Endothelial cell of umbilical vein (primary cell): ENCODE measurements at regions not wholly inside any gene's neighbourhood (a gene's known extent, or its start where the extent isn't known, plus 50 kb on each side); places are given as distances from the start of the nearest gene placed in this dataset.

Experiments used
- BruUV-seq: library from RNA; stranded (reverse); fragments of 400-500 nt; replicated peaks from 2 replicates; lab custom pipeline; 2021; lab: Mats Ljungman, UMichigan
- CTCF ChIA-PET: fragments of 300-600, 350-600 bp; sonication (Branson Sonifier 250); formaldehyde crosslinking; loops from one replicate; lab custom pipeline; 2021; ENCODE audit warnings: antibody characterized with exemption, inconsistent platforms; lab: Charles Lee
- POLR2A ChIA-PET: fragments of 300-600, 350-600 bp; sonication (Branson Sonifier 250); formaldehyde crosslinking; loops from one replicate; lab custom pipeline; 2021; ENCODE audit warnings: antibody characterized with exemption, inconsistent platforms; lab: Charles Lee
- DNase-seq: peaks from one replicate; pipeline ENCODE4 v3.0.0-alpha.2; 2011; ENCODE audit warnings: low read depth, low spot score
- FAIRE-seq: peaks from 2 replicates; lab custom pipeline; 2011; peaks lifted over from hg19 to GRCh38; lab: Jason Lieb, UNC
- H2AFZ ChIP-seq: 2 replicates; pipeline ENCODE4 v1.6.0; 2012; ENCODE audit warnings: low read depth, low read length, control low read depth, inconsistent platforms
- H3K27ac ChIP-seq: 2 replicates; pipeline ENCODE4 v1.5.1; 2011; ENCODE audit warnings: low read depth, mild to moderate bottlenecking, control low read depth, low read length, moderate library complexity; ENCODE audit not compliant: insufficient read depth
- H3K27me3 ChIP-seq, 2 experiments: 2 replicates each; pipeline versions ENCODE4 v1.6.0 to v1.6.1; 2011; ENCODE audit warnings: low read length in 2 of 2, mixed read lengths in 1 of 2; ENCODE audit not compliant: control insufficient read depth in 2 of 2, insufficient read depth in 2 of 2
- H3K36me3 ChIP-seq, 2 experiments: 2 replicates in 1 of 2; 3 replicates in 1 of 2; pipeline ENCODE4 v1.5.1; 2011; ENCODE audit warnings: low read length in 2 of 2, mild to moderate bottlenecking in 1 of 2, moderate library complexity in 1 of 2; ENCODE audit not compliant: control insufficient read depth in 2 of 2, insufficient read depth in 2 of 2; ENCODE audit errors: extremely low read depth in 1 of 2
- H3K4me1 ChIP-seq: 3 replicates; pipeline ENCODE4 v1.5.1; 2011; ENCODE audit warnings: mild to moderate bottlenecking, low read length; ENCODE audit not compliant: control insufficient read depth, insufficient read depth; ENCODE audit errors: extremely low read depth
- H3K4me2 ChIP-seq: 2 replicates; pipeline ENCODE4 v1.6.1; 2011; ENCODE audit warnings: low read length, control low read depth, mixed read lengths; ENCODE audit not compliant: insufficient read depth
- H3K4me3 ChIP-seq, 3 experiments: fragments of 200-600 bp in 1 of 3; sonication (generic), shearing (Covaris generic) in 1 of 3; replicated peaks in 1 of 3; 2 replicates each; pipeline ENCODE4 v1.5.1; 2011 to 2016; ENCODE audit warnings: control low read depth in 3 of 3, low read length in 3 of 3, mild to moderate bottlenecking in 2 of 3, inconsistent platforms in 1 of 3, low read depth in 1 of 3, moderate library complexity in 1 of 3; ENCODE audit not compliant: insufficient read depth in 1 of 3
- H3K79me2 ChIP-seq: 2 replicates; pipeline ENCODE4 v1.6.0; 2012; ENCODE audit warnings: low read length, inconsistent platforms; ENCODE audit not compliant: control insufficient read depth, insufficient read depth
- H3K9ac ChIP-seq: replicated peaks from 2 replicates; pipeline ENCODE3; 2011; ENCODE audit warnings: low read length, control low read depth; ENCODE audit not compliant: insufficient read depth; ENCODE audit errors: extremely low read depth
- H3K9me1 ChIP-seq: replicated peaks from 3 replicates; pipeline ENCODE4 v1.6.0; 2011; ENCODE audit warnings: mild to moderate bottlenecking, low read length; ENCODE audit not compliant: control insufficient read depth, insufficient read depth; ENCODE audit errors: extremely low read depth
- H3K9me3 ChIP-seq: replicated peaks from 2 replicates; pipeline ENCODE4 v1.5.1; 2012; ENCODE audit warnings: low read length, inconsistent platforms; ENCODE audit not compliant: control insufficient read depth, insufficient read depth
- H4K20me1 ChIP-seq: replicated peaks from 2 replicates; pipeline ENCODE3; 2011; ENCODE audit warnings: mild to moderate bottlenecking, low read length; ENCODE audit not compliant: control insufficient read depth, insufficient read depth; ENCODE audit errors: extremely low read depth
- EZH2 ChIP-seq: IDR thresholded peaks from 2 replicates; pipeline ENCODE4 v1.6.1; 2012; ENCODE audit warnings: borderline replicate concordance, low read depth, mild to moderate bottlenecking, moderate library complexity, low read length, inconsistent platforms; ENCODE audit not compliant: severe bottlenecking
- FOS ChIP-seq: IDR thresholded peaks from 2 replicates; pipeline ENCODE4 v1.6.1; 2011; ENCODE audit warnings: mild to moderate bottlenecking, low read length, moderate library complexity, borderline replicate concordance; ENCODE audit not compliant: insufficient read depth
- GATA2 ChIP-seq: IDR thresholded peaks from 2 replicates; pipeline ENCODE4 v1.7.0; 2011; ENCODE audit warnings: low read depth, mild to moderate bottlenecking, moderate library complexity, mixed read lengths, low read length; ENCODE audit not compliant: insufficient read length, insufficient read depth
- JUN ChIP-seq: IDR thresholded peaks from 2 replicates; pipeline ENCODE4 v1.6.1; 2011; ENCODE audit warnings: borderline replicate concordance, low read depth; ENCODE audit not compliant: insufficient read length, insufficient read depth
- MAX ChIP-seq: IDR thresholded peaks from 2 replicates; pipeline ENCODE4 v1.6.1; 2011; ENCODE audit not compliant: insufficient read depth, insufficient read length
- MYC ChIP-seq: IDR thresholded peaks from one replicate; pipeline ENCODE4 v1.6.1; 2011; ENCODE audit warnings: mild to moderate bottlenecking, low read depth, low read length
- POLR2A ChIP-seq: IDR thresholded peaks from 2 replicates; pipeline ENCODE4 v1.6.1; 2012; ENCODE audit warnings: low read depth, mild to moderate bottlenecking, control low read depth, low read length
- POLR2AphosphoS5 ChIP-seq: IDR thresholded peaks from 2 replicates; pipeline ENCODE4 v1.6.1; 2012; ENCODE audit warnings: low read depth, mild to moderate bottlenecking, control low read depth, low read length, moderate library complexity; ENCODE audit not compliant: insufficient read depth
- dilution Hi-C: fragments of 300-500 bp; cut with MboI; formaldehyde crosslinking; loops from one replicate; pipeline ENCODE4 v1.15.0; 2019; ENCODE audit warnings: low sequenced_read_pairs; ENCODE audit not compliant: extremely low pct_ligation_motif_present
- intact Hi-C: fragments of 100-400 bp; cut with micrococcal nuclease; formaldehyde crosslinking; loops from one replicate; pipeline ENCODE4 v1.10.0; 2022
- TF ChIP-seq, protein P1 (sequence below), 2 donors: IDR thresholded peaks; 1 replicate in 1 of 2; 2 replicates in 1 of 2; pipeline ENCODE4 v1.5.1; 2011; ENCODE audit warnings: low read length in 2 of 2, mild to moderate bottlenecking in 2 of 2, moderate library complexity in 2 of 2, control low read depth in 1 of 2, inconsistent platforms in 1 of 2, low read depth in 1 of 2; ENCODE audit not compliant: insufficient read depth in 1 of 2; ENCODE audit errors: extremely low read depth in 1 of 2

DNA sequence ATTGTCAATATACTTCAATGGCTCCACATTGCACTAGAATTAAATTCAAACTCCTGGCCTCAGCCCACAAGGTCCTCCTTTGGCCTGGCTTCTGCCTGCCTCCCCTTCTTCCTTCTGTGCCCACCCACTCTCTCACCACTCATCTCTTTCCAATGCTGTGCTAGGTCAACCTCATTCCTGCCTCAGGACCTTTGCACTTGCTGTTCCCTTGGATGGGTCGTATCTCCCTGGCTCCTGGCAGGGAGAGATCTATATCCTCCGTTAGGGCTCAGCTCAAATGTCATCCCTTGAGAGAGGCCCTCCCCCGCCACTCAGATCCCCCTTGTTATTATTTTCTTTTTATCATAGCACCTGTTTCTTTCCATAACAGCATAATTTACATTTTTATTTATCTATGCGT lies 79.9 kb upstream of the LHX5 start:
- Histone ChIP-seq H3K27me3 (no peaks in the 10 kb centered on the region), H3K9me1 (no peaks in the 10 kb centered on the region), H4K20me1 (no peaks in the 10 kb centered on the region), H3K4me2 (no peak overlapping the region), H3K9ac (no peak overlapping the region), H3K4me1 (no peaks in the 10 kb centered on the region), H3K4me3 (no peak overlapping the region), H3K9me3 (no peaks in the 10 kb centered on the region), H3K79me2 (no peaks in the 10 kb centered on the region), H3K36me3 (no peaks in the 10 kb centered on the region), H2AFZ (no peak overlapping the region), H3K27ac (no peak overlapping the region)
- TF ChIP-seq POLR2AphosphoS5 (no peak), MYC (no peak), POLR2A (no peak), GATA2 (no peak), JUN (no peak), EZH2 (no peak), FOS (no peak), MAX (no peak)
- TF ChIP-seq, protein P1, sequence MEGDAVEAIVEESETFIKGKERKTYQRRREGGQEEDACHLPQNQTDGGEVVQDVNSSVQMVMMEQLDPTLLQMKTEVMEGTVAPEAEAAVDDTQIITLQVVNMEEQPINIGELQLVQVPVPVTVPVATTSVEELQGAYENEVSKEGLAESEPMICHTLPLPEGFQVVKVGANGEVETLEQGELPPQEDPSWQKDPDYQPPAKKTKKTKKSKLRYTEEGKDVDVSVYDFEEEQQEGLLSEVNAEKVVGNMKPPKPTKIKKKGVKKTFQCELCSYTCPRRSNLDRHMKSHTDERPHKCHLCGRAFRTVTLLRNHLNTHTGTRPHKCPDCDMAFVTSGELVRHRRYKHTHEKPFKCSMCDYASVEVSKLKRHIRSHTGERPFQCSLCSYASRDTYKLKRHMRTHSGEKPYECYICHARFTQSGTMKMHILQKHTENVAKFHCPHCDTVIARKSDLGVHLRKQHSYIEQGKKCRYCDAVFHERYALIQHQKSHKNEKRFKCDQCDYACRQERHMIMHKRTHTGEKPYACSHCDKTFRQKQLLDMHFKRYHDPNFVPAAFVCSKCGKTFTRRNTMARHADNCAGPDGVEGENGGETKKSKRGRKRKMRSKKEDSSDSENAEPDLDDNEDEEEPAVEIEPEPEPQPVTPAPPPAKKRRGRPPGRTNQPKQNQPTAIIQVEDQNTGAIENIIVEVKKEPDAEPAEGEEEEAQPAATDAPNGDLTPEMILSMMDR (IDR thresholded peaks at IDR 0.05; ENCODE audit: extremely low read depth in 1 of 2, insufficient read depth in 1 of 2, low read depth in 1 of 2, low read length in 2 of 2), result no peak
- DNase-seq (no peak), FAIRE-seq (no peak)
- dilution Hi-C loops, result no loop called here
- ChIA-PET POLR2A (no interaction called here), CTCF (no interaction called here)
- intact Hi-C loops, result no loop called here
- no TSS peak for BruUV-seq
